GM12892 (cell line): ENCODE measurements at regions not wholly inside any gene's neighbourhood (a gene's known extent, or its start where the extent isn't known, plus 50 kb on each side); places are given as distances from the start of the nearest gene placed in this dataset.

Experiments used
- POLR2A ChIP-seq: IDR thresholded peaks from 2 replicates; pipeline ENCODE4 v1.6.1; 2011; ENCODE audit warnings: low read depth, low read length, control low read depth
- POLR2AphosphoS5 ChIP-seq: IDR thresholded peaks from 2 replicates; pipeline ENCODE4 v1.6.1; 2011; ENCODE audit warnings: low read depth, low read length, control low read depth
- TAF1 ChIP-seq: IDR thresholded peaks from 2 replicates; pipeline ENCODE4 v1.6.1; 2011; ENCODE audit warnings: low read depth, mild to moderate bottlenecking, control low read depth, low read length, borderline replicate concordance

GRCh38 chr1:166721145-166721544, 118.1 kb upstream of the POGK start:
- TF ChIP-seq POLR2A, result no peak
- TF ChIP-seq POLR2AphosphoS5, result no peak
- TF ChIP-seq TAF1, result no peak
